A673 (cell line): ENCODE measurements at regions not wholly inside any gene's neighbourhood (a gene's known extent, or its start where the extent isn't known, plus 50 kb on each side); places are given as distances from the start of the nearest gene placed in this dataset.

Source experiments
- EZH2 ChIP-seq: fragments of 200-600 bp; sonication (generic); IDR thresholded peaks from 2 replicates; pipeline ENCODE4 v1.6.1; 2017; ENCODE audit warnings: borderline replicate concordance, low read depth, mild to moderate bottlenecking, mixed read lengths, antibody characterized with exemption, low read length; ENCODE audit not compliant: poor library complexity, severe bottlenecking
- TF ChIP-seq, protein P1 (sequence below): fragments of 300-800, 200-600 bp; sonication (generic); conservative IDR thresholded peaks from 2 replicates; pipeline ENCODE4 v1.5.1; 2017; ENCODE audit warnings: low read depth, mild to moderate bottlenecking, antibody characterized with exemption, low read length, moderate library complexity, mixed read lengths

DNA sequence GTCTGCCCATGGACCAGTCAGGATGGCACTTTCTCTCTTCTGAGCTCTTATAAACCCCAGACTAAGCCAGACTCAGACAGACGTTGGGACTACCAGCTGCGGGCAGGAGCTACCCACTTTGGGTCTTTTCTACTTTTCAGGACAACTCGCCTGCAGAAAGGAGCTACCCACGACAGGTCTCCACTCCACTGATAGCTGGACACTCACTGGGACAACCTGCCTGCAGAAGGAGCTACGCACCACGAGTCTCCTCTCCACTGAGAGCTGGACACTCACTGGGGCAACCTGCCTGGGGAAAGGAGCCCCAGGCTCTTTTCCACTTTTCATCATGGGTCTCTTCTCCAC is 1440.2 kb upstream of the ACO1 start:
- TF ChIP-seq, protein P1, sequence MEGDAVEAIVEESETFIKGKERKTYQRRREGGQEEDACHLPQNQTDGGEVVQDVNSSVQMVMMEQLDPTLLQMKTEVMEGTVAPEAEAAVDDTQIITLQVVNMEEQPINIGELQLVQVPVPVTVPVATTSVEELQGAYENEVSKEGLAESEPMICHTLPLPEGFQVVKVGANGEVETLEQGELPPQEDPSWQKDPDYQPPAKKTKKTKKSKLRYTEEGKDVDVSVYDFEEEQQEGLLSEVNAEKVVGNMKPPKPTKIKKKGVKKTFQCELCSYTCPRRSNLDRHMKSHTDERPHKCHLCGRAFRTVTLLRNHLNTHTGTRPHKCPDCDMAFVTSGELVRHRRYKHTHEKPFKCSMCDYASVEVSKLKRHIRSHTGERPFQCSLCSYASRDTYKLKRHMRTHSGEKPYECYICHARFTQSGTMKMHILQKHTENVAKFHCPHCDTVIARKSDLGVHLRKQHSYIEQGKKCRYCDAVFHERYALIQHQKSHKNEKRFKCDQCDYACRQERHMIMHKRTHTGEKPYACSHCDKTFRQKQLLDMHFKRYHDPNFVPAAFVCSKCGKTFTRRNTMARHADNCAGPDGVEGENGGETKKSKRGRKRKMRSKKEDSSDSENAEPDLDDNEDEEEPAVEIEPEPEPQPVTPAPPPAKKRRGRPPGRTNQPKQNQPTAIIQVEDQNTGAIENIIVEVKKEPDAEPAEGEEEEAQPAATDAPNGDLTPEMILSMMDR, result no peak
- no peak for TF ChIP-seq EZH2
